HFFc6 (cell line): ENCODE measurements at regions not wholly inside any gene's neighbourhood (a gene's known extent, or its start where the extent isn't known, plus 50 kb on each side); places are given as distances from the start of the nearest gene placed in this dataset.

Source experiments
- DNase-seq: peaks from one replicate; pipeline ENCODE4 v3.0.0-alpha.2; 2018
- H3K27ac Mint-ChIP-seq: 2 replicates; pipeline ENCODE4 v1.8.0; 2020; ENCODE audit warnings: mild to moderate bottlenecking, mixed read lengths
- H3K27me3 Mint-ChIP-seq: 2 replicates; pipeline ENCODE4 v1.8.0; 2021; ENCODE audit warnings: mild to moderate bottlenecking, moderate library complexity, mixed read lengths; ENCODE audit not compliant: insufficient read depth
- H3K36me3 Mint-ChIP-seq: 2 replicates; pipeline ENCODE4 v1.8.0; 2021; ENCODE audit warnings: low read depth, mixed read lengths
- H3K4me1 Mint-ChIP-seq: 2 replicates; pipeline ENCODE4 v1.8.0; 2020; ENCODE audit warnings: low read depth, mixed read lengths
- H3K4me3 Mint-ChIP-seq: 2 replicates; pipeline ENCODE4 v1.8.0; 2020; ENCODE audit warnings: mild to moderate bottlenecking, moderate library complexity, mixed read lengths
- H3K9me3 Mint-ChIP-seq: 2 replicates; pipeline ENCODE4 v1.8.0; 2020; ENCODE audit warnings: mild to moderate bottlenecking, mixed read lengths
- CTCF ChIP-seq: fragments of 200-600 bp; sonication (generic); IDR thresholded peaks from 2 replicates; pipeline ENCODE4 v1.5.0; 2021; ENCODE audit warnings: antibody characterized with exemption, mild to moderate bottlenecking

- TF ChIP-seq CTCF = no peak
- peaks cover 44% of the 10 kb centered on the region for H3K4me1 Mint-ChIP-seq
- no peaks in the 10 kb centered on the region for H3K27me3 Mint-ChIP-seq
- H3K4me3 Mint-ChIP-seq = no peak overlapping the region
- no peak for DNase-seq
- H3K36me3 Mint-ChIP-seq = no peaks in the 10 kb centered on the region
- no peak overlapping the region for H3K27ac Mint-ChIP-seq
- no peaks in the 10 kb centered on the region for H3K9me3 Mint-ChIP-seq
Measured at GRCh38 chr13:74194846-74195245, 60.6 kb upstream of the KLF12 start.

DNA sequence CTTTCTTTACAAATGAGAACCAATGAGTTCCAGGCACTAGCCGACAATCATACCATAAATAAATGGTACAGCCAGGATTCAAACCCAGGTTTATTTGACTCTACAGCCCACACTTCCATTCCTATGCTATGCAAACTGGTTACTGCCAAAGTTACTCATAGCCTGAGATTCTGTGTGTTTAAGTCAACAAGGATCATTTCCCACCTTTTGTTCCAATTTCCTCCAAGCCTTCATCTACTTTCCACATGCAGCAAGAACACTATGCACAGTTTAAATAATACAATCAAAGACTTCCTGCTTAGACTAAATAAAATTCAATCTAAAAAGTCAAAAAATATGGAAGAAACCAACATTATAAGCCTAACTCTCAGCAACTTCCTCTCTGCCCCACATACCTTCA is 59.2 kb upstream of the KLF12 start:
- Mint-ChIP-seq H3K4me3 (no peak overlapping the region), H3K36me3 (no peaks in the 10 kb centered on the region), H3K4me1 (peaks cover 37% of the 10 kb centered on the region), H3K9me3 (no peaks in the 10 kb centered on the region), H3K27me3 (no peaks in the 10 kb centered on the region), H3K27ac (no peak overlapping the region)
- DNase-seq = no peak
- TF ChIP-seq CTCF = no peak

GRCh38 chr13:74191410-74191809 is 57.2 kb upstream of the KLF12 start:
- no peak overlapping the region for H3K4me3 Mint-ChIP-seq

GRCh38 chr13:74190999-74191398 is 56.8 kb upstream of the KLF12 start:
- Mint-ChIP-seq H3K27me3 (no peaks in the 10 kb centered on the region; the same call in 1 of the 2 replicates), H3K4me1 (peaks cover 41% of the 10 kb centered on the region), H3K36me3 (no peaks in the 10 kb centered on the region), H3K9me3 (no peaks in the 10 kb centered on the region), H3K4me3 (no peak overlapping the region), H3K27ac (no peak overlapping the region)
- DNase-seq = no peak
- TF ChIP-seq CTCF = no peak

More at GRCh38 chr13:74191410-74191809, 57.2 kb upstream of the KLF12 start:
- Mint-ChIP-seq H3K9me3 (no peaks in the 10 kb centered on the region), H3K36me3 (no peaks in the 10 kb centered on the region), H3K27ac (no peak overlapping the region), H3K4me1 (peaks cover 41% of the 10 kb centered on the region), H3K27me3 (no peaks in the 10 kb centered on the region)
- no peak for DNase-seq
- no peak for TF ChIP-seq CTCF

- no peak for TF ChIP-seq CTCF
Measured at GRCh38 chr13:74187564-74187963, 53.4 kb upstream of the KLF12 start.

DNA sequence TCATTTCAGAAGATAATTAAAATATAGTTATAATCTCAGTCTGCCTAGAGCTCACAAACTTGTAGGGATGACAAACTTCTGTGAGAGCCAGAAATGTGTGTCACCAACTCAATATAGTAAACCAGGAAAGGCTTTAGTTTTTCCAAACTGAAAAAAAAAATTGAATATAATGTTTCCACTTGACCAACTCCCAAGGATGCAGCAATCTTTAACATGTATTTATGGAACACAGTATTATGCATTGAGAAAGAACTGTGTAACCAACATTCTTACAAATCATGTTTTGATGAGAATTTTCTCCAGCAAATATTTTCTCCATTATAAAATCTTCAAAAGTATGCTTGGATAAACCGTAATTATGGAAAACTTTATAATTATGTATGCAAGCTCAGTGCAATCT is 50.1 kb upstream of the KLF12 start:
- no peaks in the 10 kb centered on the region for H3K36me3 Mint-ChIP-seq
- peaks cover 18% of the 10 kb centered on the region for H3K4me1 Mint-ChIP-seq
- H3K27me3 Mint-ChIP-seq = no peaks in the 10 kb centered on the region; the same call in 1 of the 2 replicates
- DNase-seq = no peak
- no peak for TF ChIP-seq CTCF
- no peaks in the 10 kb centered on the region for H3K9me3 Mint-ChIP-seq
- H3K4me3 Mint-ChIP-seq = no peak overlapping the region
- H3K27ac Mint-ChIP-seq = no peak overlapping the region

More at GRCh38 chr13:74187564-74187963, 53.4 kb upstream of the KLF12 start:
- no peak overlapping the region for H3K27ac Mint-ChIP-seq
- no peak overlapping the region for H3K4me3 Mint-ChIP-seq
- DNase-seq = no peak
- no peaks in the 10 kb centered on the region; the same call in 1 of the 2 replicates for H3K27me3 Mint-ChIP-seq
- no peaks in the 10 kb centered on the region for H3K36me3 Mint-ChIP-seq
- no peaks in the 10 kb centered on the region for H3K9me3 Mint-ChIP-seq
- H3K4me1 Mint-ChIP-seq = peaks cover 33% of the 10 kb centered on the region
